ENCODE measurements at regions not wholly inside any gene's neighbourhood (a gene's known extent, or its start where the extent isn't known, plus 50 kb on each side); places are given as distances from the start of the nearest gene placed in this dataset.
A peak's percentile ranks its signal among the peaks of the same experiment; 100 is the strongest.

GRCh38 chr15:29376590-29376989, 107.0 kb upstream of the NSMCE3 start:
- Mint-ChIP-seq H3K27ac (no peak overlapping the region), H3K27me3 (peaks cover 1 to 12% (median 4%) of the 10 kb centered on the region in 3 donors), H3K36me3 (no peaks in the 10 kb centered on the region), H3K9me3 (no peaks in the 10 kb centered on the region), H3K4me1 (no peaks in the 10 kb centered on the region), H3K4me3 (peak overlapping the region in 1 of 8 donors; percentile 85)
- DNase-seq = no peak
- ATAC-seq (ENCODE audit: low read depth in 2 of 2) = no peak

DNA sequence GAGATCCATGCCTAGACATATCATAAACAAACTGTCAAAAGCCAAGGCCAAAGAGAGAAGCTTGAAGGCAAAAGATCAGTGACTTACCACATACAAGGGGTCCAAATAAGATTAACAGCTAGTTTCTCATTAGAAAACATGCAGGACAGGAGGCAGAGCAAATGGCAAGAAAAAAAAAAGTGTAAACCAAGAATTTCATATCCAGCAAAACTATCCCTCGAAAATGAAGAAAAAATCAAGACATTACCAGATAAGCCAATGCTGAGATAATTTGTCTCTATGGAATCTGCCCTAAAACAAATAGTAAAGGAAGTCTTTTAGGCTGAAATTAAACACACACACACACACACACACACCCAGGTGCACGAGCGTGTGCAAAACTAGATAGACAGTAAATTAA, 99.6 kb upstream of the NSMCE3 start:
- Mint-ChIP-seq H3K36me3 (peaks cover 0 to 12% of the 10 kb centered on the region in 2 donors), H3K9me3 (peaks cover 14 to 42% (median 26%) of the 10 kb centered on the region in 7 donors), H3K4me3 (no peak overlapping the region), H3K27ac (no peak overlapping the region), H3K4me1 (no peaks in the 10 kb centered on the region), H3K27me3 (peaks cover 0 to 5% (median 0%) of the 10 kb centered on the region in 3 donors)
- DNase-seq (no peak), ATAC-seq (ENCODE audit: low read depth in 2 of 2) (no peak)

- peaks cover 0 to 12% of the 10 kb centered on the region in 2 donors for H3K36me3 Mint-ChIP-seq
- H3K27me3 Mint-ChIP-seq = peaks cover 0 to 5% (median 0%) of the 10 kb centered on the region in 3 donors
- DNase-seq (no peak), ATAC-seq (ENCODE audit: low read depth in 2 of 2) (no peak)
- no peak overlapping the region for H3K4me3 Mint-ChIP-seq
- peaks cover 8 to 23% (median 20%) of the 10 kb centered on the region in 7 donors for H3K9me3 Mint-ChIP-seq
- H3K27ac Mint-ChIP-seq = peak overlapping the region in 1 of 6 donors; percentile 44
- H3K4me1 Mint-ChIP-seq = no peaks in the 10 kb centered on the region
Observed at GRCh38 chr15:29364426-29365078, 94.9 kb upstream of the NSMCE3 start.

DNA sequence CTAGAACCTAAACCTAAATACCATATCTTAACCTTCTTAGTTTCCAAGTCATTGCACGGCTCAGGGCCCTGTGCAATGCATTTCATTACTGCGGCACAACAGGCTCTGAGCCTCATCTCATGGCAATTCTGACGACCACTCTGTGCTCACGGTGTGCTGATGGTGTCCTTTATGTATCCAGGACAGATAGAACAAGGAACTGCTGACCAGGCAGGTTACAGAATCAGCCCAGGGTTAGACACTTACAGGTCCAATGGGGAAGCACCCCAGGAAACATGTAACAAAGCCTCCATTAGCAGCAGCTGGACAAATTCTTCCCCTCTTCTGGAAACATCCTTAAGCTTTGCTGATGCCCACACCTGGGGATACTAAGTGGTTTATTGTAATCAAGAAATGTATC, 91.9 kb upstream of the NSMCE3 start:
- Mint-ChIP-seq H3K36me3 (no peaks in the 10 kb centered on the region), H3K27ac (peak overlapping the region in 1 of 6 donors; percentile 41), H3K4me1 (no peaks in the 10 kb centered on the region)

GRCh38 chr15:29360152-29360551, 90.5 kb upstream of the NSMCE3 start:
- DNase-seq (no peak), ATAC-seq (ENCODE audit: low read depth in 2 of 2) (no peak)
- Mint-ChIP-seq H3K27ac (no peak overlapping the region), H3K9me3 (peaks cover 0 to 2% (median 0%) of the 10 kb centered on the region in 7 donors), H3K27me3 (peaks cover 8 to 12% (median 8%) of the 10 kb centered on the region in 3 donors), H3K36me3 (no peaks in the 10 kb centered on the region), H3K4me3 (no peak overlapping the region), H3K4me1 (no peaks in the 10 kb centered on the region)

More for the DNA sequence above, 91.9 kb upstream of the NSMCE3 start:
- Mint-ChIP-seq H3K4me3 (no peak overlapping the region), H3K9me3 (peaks cover 0 to 2% (median 0%) of the 10 kb centered on the region in 7 donors), H3K27me3 (peaks cover 0 to 3% (median 0%) of the 10 kb centered on the region in 3 donors)
- DNase-seq (no peak), ATAC-seq (ENCODE audit: low read depth in 2 of 2) (no peak)

DNA sequence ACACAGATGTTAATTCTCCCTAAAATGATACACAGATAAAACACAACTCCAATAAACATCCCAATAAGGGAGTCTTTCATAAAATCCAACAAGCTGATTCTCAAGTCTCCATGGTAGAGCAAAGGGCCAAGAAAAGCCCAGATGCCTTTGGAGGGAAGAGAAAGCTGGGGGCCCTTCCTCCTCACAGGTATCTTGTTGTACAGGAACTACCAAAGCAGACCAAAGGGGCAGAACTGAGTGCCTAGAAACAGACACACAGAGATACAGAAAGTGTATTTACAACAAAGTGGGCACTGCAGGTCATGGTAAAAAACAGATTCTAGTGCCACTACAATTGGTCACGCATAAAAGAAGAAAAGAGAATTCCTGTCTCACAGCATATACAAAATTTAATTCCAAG, 87.2 kb upstream of the NSMCE3 start:
- no peak for ATAC-seq (ENCODE audit: low read depth in 2 of 2)
- H3K9me3 Mint-ChIP-seq = no peaks in the 10 kb centered on the region
- DNase-seq = no peak
- peaks cover 13 to 25% (median 21%) of the 10 kb centered on the region in 3 donors for H3K27me3 Mint-ChIP-seq
- no peaks in the 10 kb centered on the region for H3K4me1 Mint-ChIP-seq
- H3K4me3 Mint-ChIP-seq = no peak overlapping the region
- H3K36me3 Mint-ChIP-seq = no peaks in the 10 kb centered on the region
- H3K27ac Mint-ChIP-seq = no peak overlapping the region

DNA sequence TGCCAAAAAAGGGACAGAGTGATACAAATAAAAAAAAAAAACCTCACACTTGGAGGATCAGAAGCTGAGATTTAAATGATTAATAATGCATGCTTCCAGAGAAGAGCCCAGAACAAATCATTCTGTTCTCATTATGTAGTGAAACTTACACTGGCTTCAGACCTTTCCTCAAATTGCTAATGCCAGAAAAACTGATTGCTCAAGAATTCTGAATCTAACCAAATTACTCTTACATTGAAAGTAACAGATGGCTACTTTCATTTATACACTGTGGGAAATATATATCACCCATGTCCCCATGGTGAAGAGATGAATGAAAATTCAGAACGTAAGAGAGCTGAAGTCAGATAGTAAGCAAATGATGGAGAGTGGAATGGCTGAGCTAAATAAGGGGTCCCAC, 85.9 kb upstream of the NSMCE3 start:
- no peak overlapping the region for H3K4me3 Mint-ChIP-seq
- H3K27me3 Mint-ChIP-seq = peaks cover 16 to 25% (median 21%) of the 10 kb centered on the region in 3 donors
- H3K27ac Mint-ChIP-seq = peak overlapping the region in 1 of 6 donors; percentile 22
- no peaks in the 10 kb centered on the region for H3K36me3 Mint-ChIP-seq
- DNase-seq (no peak), ATAC-seq (ENCODE audit: low read depth in 2 of 2) (no peak)
- no peaks in the 10 kb centered on the region for H3K9me3 Mint-ChIP-seq
- no peaks in the 10 kb centered on the region for H3K4me1 Mint-ChIP-seq

GRCh38 chr15:29352402-29352801, 82.8 kb upstream of the NSMCE3 start:
- no peak for ATAC-seq (ENCODE audit: low read depth in 2 of 2)
- no peak overlapping the region for H3K4me3 Mint-ChIP-seq
- no peaks in the 10 kb centered on the region for H3K9me3 Mint-ChIP-seq
- no peak overlapping the region for H3K27ac Mint-ChIP-seq
- no peaks in the 10 kb centered on the region for H3K4me1 Mint-ChIP-seq
- H3K27me3 Mint-ChIP-seq = peaks cover 16 to 33% (median 30%) of the 10 kb centered on the region in 3 donors
- DNase-seq = no peak
- no peaks in the 10 kb centered on the region for H3K36me3 Mint-ChIP-seq

DNA sequence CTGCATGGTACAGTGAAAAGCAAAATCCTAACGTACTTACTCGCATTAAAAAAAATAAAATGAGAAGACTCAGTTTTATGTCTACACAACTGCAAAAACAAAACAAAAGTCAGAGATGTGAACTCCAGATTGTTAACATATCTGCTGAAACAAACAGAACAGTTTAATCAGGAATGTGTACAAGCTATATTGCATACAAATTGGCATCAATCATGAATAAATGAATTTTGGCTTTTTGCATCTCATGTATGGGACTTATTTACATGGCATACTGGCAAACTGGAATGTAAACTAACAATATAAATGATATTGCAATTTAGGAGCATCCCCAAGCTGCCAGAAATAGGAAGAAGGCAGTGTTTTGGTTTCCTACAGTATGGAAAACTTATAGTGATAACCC, 79.6 kb upstream of the NSMCE3 start:
- H3K36me3 Mint-ChIP-seq = no peaks in the 10 kb centered on the region
- DNase-seq = no peak
- no peak for ATAC-seq (ENCODE audit: low read depth in 2 of 2)
- no peak overlapping the region for H3K4me3 Mint-ChIP-seq
- no peaks in the 10 kb centered on the region for H3K9me3 Mint-ChIP-seq
- H3K27ac Mint-ChIP-seq = no peak overlapping the region
- peaks cover 7 to 18% (median 12%) of the 10 kb centered on the region in 3 donors for H3K27me3 Mint-ChIP-seq
- no peaks in the 10 kb centered on the region for H3K4me1 Mint-ChIP-seq

GRCh38 chr15:29348336-29348914, 78.8 kb upstream of the NSMCE3 start:
- Mint-ChIP-seq H3K4me1 (no peaks in the 10 kb centered on the region), H3K36me3 (no peaks in the 10 kb centered on the region), H3K4me3 (no peak overlapping the region), H3K9me3 (no peaks in the 10 kb centered on the region), H3K27me3 (peaks cover 3 to 15% (median 9%) of the 10 kb centered on the region in 3 donors), H3K27ac (no peak overlapping the region)
- DNase-seq (no peak), ATAC-seq (ENCODE audit: low read depth in 2 of 2) (no peak)

DNA sequence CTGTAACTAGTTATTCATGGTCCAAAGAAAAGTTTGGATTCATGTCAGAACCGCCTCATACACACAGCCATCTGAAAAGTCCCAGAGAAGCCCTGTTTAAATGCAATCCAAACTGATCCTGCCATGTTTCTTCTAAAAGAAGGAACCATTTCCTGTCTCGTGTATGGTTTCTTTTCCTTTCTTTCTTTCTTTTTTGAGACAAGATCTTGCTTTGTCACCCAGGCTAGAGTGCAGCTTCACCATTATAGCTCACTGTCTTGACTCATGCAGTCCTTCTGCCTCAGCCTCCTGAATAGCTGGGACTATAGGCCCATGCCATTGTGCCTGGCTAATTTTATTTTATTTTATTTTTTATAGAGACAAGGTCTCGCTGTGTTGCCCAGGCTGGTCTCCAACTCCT, 77.4 kb upstream of the NSMCE3 start:
- no peak overlapping the region for H3K4me3 Mint-ChIP-seq
- ATAC-seq (ENCODE audit: low read depth in 2 of 2) = no peak
- no peaks in the 10 kb centered on the region for H3K36me3 Mint-ChIP-seq
- H3K4me1 Mint-ChIP-seq = no peaks in the 10 kb centered on the region
- H3K9me3 Mint-ChIP-seq = no peaks in the 10 kb centered on the region
- no peak for DNase-seq
- peak overlapping the region in 1 of 6 donors; percentile 28 for H3K27ac Mint-ChIP-seq
- peaks cover 3 to 9% (median 9%) of the 10 kb centered on the region in 3 donors for H3K27me3 Mint-ChIP-seq

- H3K36me3 Mint-ChIP-seq = no peaks in the 10 kb centered on the region
- H3K9me3 Mint-ChIP-seq = no peaks in the 10 kb centered on the region
- H3K27me3 Mint-ChIP-seq = peaks cover 0 to 9% (median 9%) of the 10 kb centered on the region in 3 donors
- H3K4me3 Mint-ChIP-seq = no peak overlapping the region
- no peak for ATAC-seq (ENCODE audit: low read depth in 2 of 2)
- no peaks in the 10 kb centered on the region for H3K4me1 Mint-ChIP-seq
- H3K27ac Mint-ChIP-seq = peak overlapping the region in 1 of 6 donors; percentile 30
- no peak for DNase-seq
Observed at GRCh38 chr15:29345549-29346525, 76.2 kb upstream of the NSMCE3 start.

DNA sequence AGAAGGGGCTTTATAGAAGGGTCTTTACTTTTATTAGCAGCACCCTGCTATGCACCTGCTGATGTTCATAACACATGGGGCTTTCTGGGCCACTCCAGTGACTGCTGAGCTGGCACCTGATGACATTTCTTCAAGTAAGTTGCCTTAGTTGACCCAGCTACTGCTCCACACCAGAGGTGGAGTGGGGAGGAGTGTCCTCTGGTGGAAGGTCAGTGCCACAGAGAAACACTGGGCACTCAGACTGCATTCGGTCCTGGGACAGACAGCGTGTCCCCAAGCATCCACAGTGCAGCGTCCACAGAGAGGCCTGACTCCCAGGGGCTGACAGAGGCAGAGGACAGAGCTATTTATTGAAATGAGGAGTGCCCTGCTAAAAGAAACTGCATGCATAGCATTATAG, 74.9 kb upstream of the NSMCE3 start:
- H3K4me1 Mint-ChIP-seq = no peaks in the 10 kb centered on the region
- no peak overlapping the region for H3K4me3 Mint-ChIP-seq
- H3K27me3 Mint-ChIP-seq = peaks cover 0 to 9% (median 9%) of the 10 kb centered on the region in 3 donors
- DNase-seq = no peak
- no peaks in the 10 kb centered on the region for H3K36me3 Mint-ChIP-seq
- H3K9me3 Mint-ChIP-seq = no peaks in the 10 kb centered on the region
- no peak for ATAC-seq (ENCODE audit: low read depth in 2 of 2)
- no peak overlapping the region for H3K27ac Mint-ChIP-seq
